VCaP (cell line): ENCODE measurements at regions not wholly inside any gene's neighbourhood (a gene's known extent, or its start where the extent isn't known, plus 50 kb on each side); places are given as distances from the start of the nearest gene placed in this dataset.

Source experiments
- H3K27ac ChIP-seq: fragments of 450-650 bp; 2 replicates; pipeline ENCODE4 v1.5.1; 2017
- TF ChIP-seq, protein P1 (sequence below): fragments of 450-650 bp; conservative IDR thresholded peaks from 2 replicates; pipeline ENCODE4 v1.5.1; 2017; ENCODE audit warnings: mild to moderate bottlenecking, moderate library complexity

DNA sequence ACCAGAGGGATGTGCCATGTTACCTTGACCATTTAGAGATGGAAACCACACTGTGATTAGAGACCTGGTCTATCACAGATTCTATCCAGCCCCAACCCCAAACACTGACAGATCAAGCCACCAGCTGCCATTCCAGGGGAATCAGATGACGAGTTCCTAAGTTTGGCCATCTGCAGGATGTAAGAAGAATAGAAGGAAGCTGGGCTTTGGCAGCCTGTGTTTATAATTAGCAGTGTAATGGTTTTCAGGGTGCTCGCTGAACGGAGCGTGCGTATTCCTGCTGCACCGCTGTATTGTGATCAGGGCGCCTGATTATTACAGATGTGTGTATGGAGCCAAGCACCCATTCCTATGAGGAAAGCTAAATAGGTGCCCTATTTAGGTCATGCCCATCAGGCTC, 138.1 kb downstream of the LRRC30 start:
- H3K27ac ChIP-seq: peak overlapping the region; percentile 84
- TF ChIP-seq, protein P1, sequence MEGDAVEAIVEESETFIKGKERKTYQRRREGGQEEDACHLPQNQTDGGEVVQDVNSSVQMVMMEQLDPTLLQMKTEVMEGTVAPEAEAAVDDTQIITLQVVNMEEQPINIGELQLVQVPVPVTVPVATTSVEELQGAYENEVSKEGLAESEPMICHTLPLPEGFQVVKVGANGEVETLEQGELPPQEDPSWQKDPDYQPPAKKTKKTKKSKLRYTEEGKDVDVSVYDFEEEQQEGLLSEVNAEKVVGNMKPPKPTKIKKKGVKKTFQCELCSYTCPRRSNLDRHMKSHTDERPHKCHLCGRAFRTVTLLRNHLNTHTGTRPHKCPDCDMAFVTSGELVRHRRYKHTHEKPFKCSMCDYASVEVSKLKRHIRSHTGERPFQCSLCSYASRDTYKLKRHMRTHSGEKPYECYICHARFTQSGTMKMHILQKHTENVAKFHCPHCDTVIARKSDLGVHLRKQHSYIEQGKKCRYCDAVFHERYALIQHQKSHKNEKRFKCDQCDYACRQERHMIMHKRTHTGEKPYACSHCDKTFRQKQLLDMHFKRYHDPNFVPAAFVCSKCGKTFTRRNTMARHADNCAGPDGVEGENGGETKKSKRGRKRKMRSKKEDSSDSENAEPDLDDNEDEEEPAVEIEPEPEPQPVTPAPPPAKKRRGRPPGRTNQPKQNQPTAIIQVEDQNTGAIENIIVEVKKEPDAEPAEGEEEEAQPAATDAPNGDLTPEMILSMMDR: no peak

DNA sequence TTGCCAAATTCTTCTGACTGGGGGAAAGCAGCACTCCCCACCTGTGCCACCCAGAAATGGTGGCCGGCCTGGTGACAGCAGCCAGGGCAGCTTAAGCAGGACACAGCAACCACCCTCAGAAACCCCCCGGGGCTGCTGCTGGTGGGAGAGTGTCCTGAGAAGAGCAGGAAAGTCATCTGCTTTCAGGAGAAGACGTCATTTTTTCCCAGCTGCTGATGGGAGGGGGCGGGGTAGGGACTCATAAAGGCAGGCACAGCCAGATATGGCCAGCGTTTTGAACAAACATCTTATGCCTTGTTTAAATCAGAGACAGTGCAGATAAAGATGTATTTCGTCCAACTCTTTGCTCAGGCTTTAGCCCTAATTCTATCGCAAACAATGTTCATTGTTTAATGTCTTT, 139.5 kb downstream of the LRRC30 start:
- peak overlapping the region; percentile 84 for H3K27ac ChIP-seq
- TF ChIP-seq, protein P1: no peak

DNA sequence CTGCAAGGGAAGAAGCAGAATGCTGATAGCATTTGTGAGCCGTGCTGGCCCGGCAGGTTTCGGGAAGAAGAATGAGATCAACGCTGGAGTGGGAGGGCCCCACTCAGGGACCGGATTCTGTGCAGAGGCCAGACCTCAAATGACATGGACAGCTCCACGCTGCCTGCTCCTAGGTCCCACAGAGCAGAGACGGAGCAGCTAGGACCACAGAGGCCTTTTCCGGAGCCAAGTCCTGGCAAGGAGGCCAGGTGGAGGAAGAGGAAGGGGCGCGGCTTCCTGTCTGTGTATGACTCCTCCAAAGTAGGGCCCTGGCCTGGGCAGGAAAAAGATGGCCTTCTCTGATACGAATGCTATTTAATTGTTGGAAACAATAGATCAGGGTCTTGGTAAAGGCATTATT, 139.9 kb downstream of the LRRC30 start:
- TF ChIP-seq, protein P1: no peak
- peak overlapping the region; percentile 84 for H3K27ac ChIP-seq

DNA sequence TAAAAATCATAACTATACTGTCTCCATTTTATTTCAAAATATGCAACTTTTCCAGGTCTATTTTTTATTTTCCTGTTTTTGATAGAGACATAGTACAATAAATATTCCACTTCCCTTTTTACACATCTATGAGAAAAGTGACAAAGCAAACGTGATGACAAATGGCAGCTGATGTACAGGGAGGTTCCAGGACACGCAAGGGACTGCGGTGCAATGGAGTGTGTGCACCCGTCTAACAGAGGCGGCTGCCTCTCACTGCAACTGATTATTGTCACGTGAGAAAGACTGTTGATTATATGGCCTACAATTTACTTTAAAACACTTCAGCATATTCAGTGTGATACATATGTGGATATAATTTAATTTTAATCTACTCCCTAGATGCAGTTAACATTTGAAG, 142.6 kb downstream of the LRRC30 start:
- no peak overlapping the region for H3K27ac ChIP-seq
- TF ChIP-seq, protein P1: no peak

DNA sequence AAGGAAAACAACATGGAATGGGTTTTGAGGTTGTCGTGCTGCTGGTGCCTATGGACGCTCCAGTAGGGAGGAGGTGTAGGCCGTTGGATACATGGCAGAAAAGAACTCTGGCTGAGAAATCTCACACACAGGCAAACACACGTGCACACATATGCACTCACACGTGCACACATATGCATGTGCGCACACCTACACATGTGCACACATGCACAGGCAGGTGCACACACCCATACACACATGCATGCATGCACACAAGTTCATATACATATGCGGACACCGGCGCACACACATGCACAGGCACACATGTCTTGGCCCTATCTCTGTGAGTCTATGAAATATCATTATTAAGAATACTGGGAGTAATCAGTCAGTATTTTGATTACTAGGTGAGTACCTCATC, 150.4 kb downstream of the LRRC30 start:
- TF ChIP-seq, protein P1: no peak
- no peak overlapping the region for H3K27ac ChIP-seq

DNA sequence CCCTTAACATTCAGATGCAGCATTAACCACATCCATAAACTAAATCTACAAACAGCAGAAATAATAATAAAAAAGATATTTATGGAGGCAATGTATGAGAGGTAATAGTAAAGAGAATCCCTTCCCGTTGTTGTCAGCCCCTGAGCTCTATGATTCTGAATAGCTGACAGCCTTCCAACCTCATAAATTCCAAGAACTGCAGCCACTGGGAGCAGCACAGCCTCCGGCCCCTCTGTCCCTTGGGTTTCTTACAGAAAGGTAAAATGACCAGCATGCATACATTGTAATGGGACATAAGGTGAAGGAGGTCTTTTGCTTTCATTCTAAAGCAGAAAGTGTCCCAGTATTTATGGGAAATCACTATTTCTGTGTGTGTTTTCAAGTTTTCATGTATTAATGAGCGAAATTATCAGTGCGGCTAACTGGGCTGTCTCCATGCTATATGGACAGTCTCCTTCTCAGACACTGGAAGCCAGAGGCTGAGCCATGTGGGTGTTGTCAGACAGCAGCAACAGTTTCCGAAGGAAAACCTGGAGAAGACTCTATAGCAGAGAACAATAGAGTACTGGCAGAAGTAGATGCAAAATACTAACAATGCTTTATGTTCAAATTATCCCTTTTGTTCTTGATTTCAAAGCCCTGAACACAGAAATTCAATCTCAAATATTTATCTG, 151.6 kb downstream of the LRRC30 start:
- no peak overlapping the region for H3K27ac ChIP-seq
- TF ChIP-seq, protein P1: no peak; the same call in 1 of the 2 replicates

DNA sequence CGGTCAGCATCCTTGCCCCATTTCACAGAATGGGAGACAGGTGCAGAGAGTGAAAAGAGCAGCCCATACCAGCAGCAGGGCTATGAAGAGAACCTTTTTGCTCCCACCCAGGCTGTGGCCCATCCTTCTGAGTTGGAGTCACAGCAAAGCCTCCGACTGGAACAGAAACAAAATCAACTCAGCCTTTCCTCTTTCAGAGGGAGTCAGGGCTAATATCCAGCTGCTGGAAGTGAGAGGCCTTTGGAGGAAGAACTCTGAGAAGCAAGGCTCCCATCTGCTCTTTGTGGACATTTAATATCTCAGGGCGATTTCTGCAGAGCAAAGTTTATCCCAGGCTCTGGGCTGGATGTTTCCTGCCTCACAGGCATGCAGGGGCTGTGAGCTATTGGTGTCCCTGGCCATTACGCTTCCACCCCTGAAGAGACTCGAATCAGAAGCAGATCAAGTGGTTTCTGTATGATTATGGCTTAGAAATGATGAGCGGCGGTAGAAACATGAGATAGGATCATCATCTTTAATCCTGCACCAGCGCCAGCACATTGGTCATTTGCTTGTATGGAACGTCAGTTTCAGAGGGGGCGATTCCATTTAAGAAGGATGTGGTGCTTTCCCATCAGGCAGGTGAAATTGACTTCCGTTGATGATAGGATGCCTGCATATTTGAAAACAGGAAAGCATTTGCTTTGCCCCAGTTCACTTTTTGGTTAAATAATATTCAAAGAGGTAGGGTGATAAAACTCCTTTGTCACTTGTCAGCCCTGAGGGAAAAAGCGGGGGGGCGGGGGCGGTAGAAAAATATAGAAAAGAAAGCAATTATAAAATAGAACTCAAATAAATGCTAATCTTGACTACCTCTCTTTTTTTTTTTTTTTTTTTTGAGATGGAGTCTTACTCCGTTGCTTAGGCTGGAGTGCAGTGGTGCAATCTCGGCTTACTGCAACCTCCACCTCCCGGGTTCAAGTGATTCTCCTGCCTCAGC, 152.4 kb downstream of the LRRC30 start:
- H3K27ac ChIP-seq: no peak overlapping the region
- TF ChIP-seq, protein P1: no peak
